ENCODE measurements at regions not wholly inside any gene's neighbourhood (a gene's known extent, or its start where the extent isn't known, plus 50 kb on each side); places are given as distances from the start of the nearest gene placed in this dataset.

- peak; percentile 98 for ATAC-seq
- TF ChIP-seq ZNF70 (CRISPR knock-in tag; IDR thresholded peaks at IDR 0.05), result no peak
- TF ChIP-seq ISL1 (CRISPR knock-in tag; IDR thresholded peaks at IDR 0.05), result peak; percentile 66
- peak; percentile 71; the same call in 1 of the 2 replicates for TF ChIP-seq ZFP3 (CRISPR knock-in tag; IDR thresholded peaks at IDR 0.05)
- 0 out of 2 replicates have a peak, but pooled peaks have one; percentile 35 for TF ChIP-seq PATZ1 (CRISPR knock-in tag; IDR thresholded peaks at IDR 0.05; ENCODE audit: borderline replicate concordance)
Measured at GRCh38 chr18:60978338-60978737, 354.9 kb upstream of the CDH20 start.

- TF ChIP-seq TSHZ2 (CRISPR knock-in tag; IDR thresholded peaks at IDR 0.05), result no peak
- ATAC-seq, result no peak
Measured at GRCh38 chr18:60980422-60981005, 352.7 kb upstream of the CDH20 start.

GRCh38 chr18:60981682-60982328 lies 351.4 kb upstream of the CDH20 start:
- ATAC-seq, result no peak

More at GRCh38 chr18:60981682-60982328, 351.4 kb upstream of the CDH20 start:
- TF ChIP-seq ISL1 (CRISPR knock-in tag; IDR thresholded peaks at IDR 0.05) (no peak), OSR1 (CRISPR knock-in tag; IDR thresholded peaks at IDR 0.05) (no peak), TSHZ2 (CRISPR knock-in tag; IDR thresholded peaks at IDR 0.05) (no peak), PATZ1 (CRISPR knock-in tag; IDR thresholded peaks at IDR 0.05; ENCODE audit: borderline replicate concordance) (no peak), ARNTL (CRISPR knock-in tag; IDR thresholded peaks at IDR 0.05; ENCODE audit: borderline replicate concordance, low read depth) (no peak), GLIS3 (CRISPR knock-in tag; IDR thresholded peaks at IDR 0.05) (no peak), CSRNP3 (CRISPR knock-in tag; IDR thresholded peaks at IDR 0.05) (no peak), CSDC2 (CRISPR knock-in tag; IDR thresholded peaks at IDR 0.05) (no peak), CREB5 (CRISPR knock-in tag; IDR thresholded peaks at IDR 0.05; ENCODE audit: low read depth) (no peak), ZNF565 (CRISPR knock-in tag; conservative IDR thresholded peaks at IDR 0.05; ENCODE audit: low read depth) (no peak), TCF4 (CRISPR knock-in tag; IDR thresholded peaks at IDR 0.05; ENCODE audit: borderline replicate concordance) (no peak), ESRRG (CRISPR knock-in tag; IDR thresholded peaks at IDR 0.05) (no peak)

All from SK-N-SH treated with all-trans-retinoic acid at 6 μM for 48 hours (cell line).